Medulla oblongata (tissue), 1 donor: ENCODE measurements at regions not wholly inside any gene's neighbourhood (a gene's known extent, or its start where the extent isn't known, plus 50 kb on each side); places are given as distances from the start of the nearest gene placed in this dataset.

Experiments
- DNase-seq: peaks from one replicate; pipeline ENCODE4 v3.0.0-alpha.2; 2015; ENCODE audit errors: extremely low spot score

- DNase-seq = no peak
Observed at GRCh38 chr2:30368258-30368657, 78.8 kb upstream of the LCLAT1 start.

GRCh38 chr2:30371028-30371689 lies 75.9 kb upstream of the LCLAT1 start:
- no peak for DNase-seq

- DNase-seq = no peak
Observed at GRCh38 chr2:30371772-30372373, 75.2 kb upstream of the LCLAT1 start.

GRCh38 chr2:30372826-30373225 lies 74.2 kb upstream of the LCLAT1 start:
- DNase-seq = no peak

GRCh38 chr2:30373881-30374302 lies 73.2 kb upstream of the LCLAT1 start:
- no peak for DNase-seq

- no peak for DNase-seq
Observed at GRCh38 chr2:30374380-30374779, 72.7 kb upstream of the LCLAT1 start.

- DNase-seq = no peak
Observed at GRCh38 chr2:30375915-30376314, 71.1 kb upstream of the LCLAT1 start.

GRCh38 chr2:30379481-30379880 lies 67.6 kb upstream of the LCLAT1 start:
- no peak for DNase-seq

- DNase-seq = no peak
Observed at GRCh38 chr2:30380824-30381223, 66.2 kb upstream of the LCLAT1 start.

- no peak for DNase-seq
Observed at GRCh38 chr2:30382162-30382783, 64.8 kb upstream of the LCLAT1 start.

GRCh38 chr2:30382995-30383394 lies 64.1 kb upstream of the LCLAT1 start:
- DNase-seq = no peak

GRCh38 chr2:30385327-30385726 lies 61.7 kb upstream of the LCLAT1 start:
- no peak for DNase-seq

- no peak for DNase-seq
Observed at GRCh38 chr2:30392097-30392496, 54.9 kb upstream of the LCLAT1 start.

- DNase-seq = no peak
Observed at GRCh38 chr2:30393510-30393909, 53.5 kb upstream of the LCLAT1 start.

GRCh38 chr2:30394096-30394495 lies 53.0 kb upstream of the LCLAT1 start:
- DNase-seq = no peak

- no peak for DNase-seq
Observed at GRCh38 chr2:30396436-30397232, 50.4 kb upstream of the LCLAT1 start.
